ENCODE measurements at regions not wholly inside any gene's neighbourhood (a gene's known extent, or its start where the extent isn't known, plus 50 kb on each side); places are given as distances from the start of the nearest gene placed in this dataset.

DNA sequence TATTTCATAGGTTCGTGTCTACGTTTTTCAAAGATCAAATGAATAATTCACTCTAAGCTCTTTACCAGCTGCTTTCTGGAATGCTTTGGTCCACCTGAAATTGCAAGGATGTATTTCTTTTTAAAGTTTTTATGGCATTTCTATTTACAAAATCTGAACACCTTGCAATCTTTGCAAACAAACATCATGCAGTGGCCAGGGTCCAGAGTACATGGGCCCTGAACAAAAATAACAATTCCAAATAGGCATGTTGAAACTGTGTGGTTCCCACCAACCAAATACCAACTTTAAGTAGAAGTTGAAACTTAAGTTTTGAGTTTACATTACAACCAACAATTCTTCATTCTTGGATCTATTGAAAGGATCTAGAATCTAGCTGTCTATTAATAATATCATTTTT is 180.1 kb upstream of the FTMT start:
- TF ChIP-seq, protein P1, sequence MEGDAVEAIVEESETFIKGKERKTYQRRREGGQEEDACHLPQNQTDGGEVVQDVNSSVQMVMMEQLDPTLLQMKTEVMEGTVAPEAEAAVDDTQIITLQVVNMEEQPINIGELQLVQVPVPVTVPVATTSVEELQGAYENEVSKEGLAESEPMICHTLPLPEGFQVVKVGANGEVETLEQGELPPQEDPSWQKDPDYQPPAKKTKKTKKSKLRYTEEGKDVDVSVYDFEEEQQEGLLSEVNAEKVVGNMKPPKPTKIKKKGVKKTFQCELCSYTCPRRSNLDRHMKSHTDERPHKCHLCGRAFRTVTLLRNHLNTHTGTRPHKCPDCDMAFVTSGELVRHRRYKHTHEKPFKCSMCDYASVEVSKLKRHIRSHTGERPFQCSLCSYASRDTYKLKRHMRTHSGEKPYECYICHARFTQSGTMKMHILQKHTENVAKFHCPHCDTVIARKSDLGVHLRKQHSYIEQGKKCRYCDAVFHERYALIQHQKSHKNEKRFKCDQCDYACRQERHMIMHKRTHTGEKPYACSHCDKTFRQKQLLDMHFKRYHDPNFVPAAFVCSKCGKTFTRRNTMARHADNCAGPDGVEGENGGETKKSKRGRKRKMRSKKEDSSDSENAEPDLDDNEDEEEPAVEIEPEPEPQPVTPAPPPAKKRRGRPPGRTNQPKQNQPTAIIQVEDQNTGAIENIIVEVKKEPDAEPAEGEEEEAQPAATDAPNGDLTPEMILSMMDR (IDR thresholded peaks at IDR 0.05): no peak
- TF ChIP-seq EZH2 (IDR thresholded peaks at IDR 0.05): no peak
- TF ChIP-seq EZH2phosphoT487 (IDR thresholded peaks at IDR 0.05): no peak

Data from neural progenitor cell (in vitro differentiated cells).